HEK293T (cell line): ENCODE measurements at regions not wholly inside any gene's neighbourhood (a gene's known extent, or its start where the extent isn't known, plus 50 kb on each side); places are given as distances from the start of the nearest gene placed in this dataset.

Source experiments
- ARNT ChIP-seq: fragments of 450-650 bp; IDR thresholded peaks from 2 replicates; pipeline ENCODE4 v1.6.1; 2017; ENCODE audit warnings: mild to moderate bottlenecking
- BHLHE40 ChIP-seq: fragments of 450-650 bp; IDR thresholded peaks from 2 replicates; pipeline ENCODE4 v1.6.1; 2016; ENCODE audit warnings: mild to moderate bottlenecking, moderate library complexity, borderline replicate concordance
- ELF4 ChIP-seq: fragments of 450-650 bp; IDR thresholded peaks from 2 replicates; pipeline ENCODE4 v1.6.1; 2017; ENCODE audit warnings: antibody characterized with exemption
- FOXA1 ChIP-seq: fragments of 450-650 bp; IDR thresholded peaks from 2 replicates; pipeline ENCODE4 v1.6.1; 2016; ENCODE audit warnings: mild to moderate bottlenecking
- FOXK2 ChIP-seq: fragments of 450-650 bp; IDR thresholded peaks from 2 replicates; pipeline ENCODE4 v1.6.1; 2016; ENCODE audit warnings: mild to moderate bottlenecking
- FOXM1 ChIP-seq: fragments of 450-650 bp; IDR thresholded peaks from 2 replicates; pipeline ENCODE4 v1.6.1; 2017; ENCODE audit warnings: mild to moderate bottlenecking, borderline replicate concordance
- HDGF ChIP-seq: fragments of 450-650 bp; IDR thresholded peaks from 2 replicates; pipeline ENCODE4 v1.6.1; 2017; ENCODE audit warnings: antibody characterized with exemption, borderline replicate concordance
- LEF1 ChIP-seq: fragments of 450-650 bp; IDR thresholded peaks from 2 replicates; pipeline ENCODE4 v1.6.1; 2017; ENCODE audit warnings: mild to moderate bottlenecking, borderline replicate concordance
- NFRKB ChIP-seq: fragments of 450-650 bp; IDR thresholded peaks from 2 replicates; pipeline ENCODE4 v1.6.1; 2016; ENCODE audit warnings: mild to moderate bottlenecking, moderate library complexity
- SP1 ChIP-seq: fragments of 450-650 bp; IDR thresholded peaks from 2 replicates; pipeline ENCODE4 v1.6.1; 2017
- SUZ12 ChIP-seq: fragments of 450-650 bp; IDR thresholded peaks from 2 replicates; pipeline ENCODE4 v1.6.1; 2016; ENCODE audit warnings: mild to moderate bottlenecking
- TARDBP ChIP-seq: fragments of 450-650 bp; IDR thresholded peaks from 2 replicates; pipeline ENCODE4 v1.6.1; 2016
- ZNF384 ChIP-seq: fragments of 450-650 bp; IDR thresholded peaks from 2 replicates; pipeline ENCODE4 v1.6.1; 2016
- TF ChIP-seq, protein P1 (sequence below): fragments of 450-650 bp; IDR thresholded peaks from 2 replicates; pipeline ENCODE4 v1.6.1; 2016

DNA sequence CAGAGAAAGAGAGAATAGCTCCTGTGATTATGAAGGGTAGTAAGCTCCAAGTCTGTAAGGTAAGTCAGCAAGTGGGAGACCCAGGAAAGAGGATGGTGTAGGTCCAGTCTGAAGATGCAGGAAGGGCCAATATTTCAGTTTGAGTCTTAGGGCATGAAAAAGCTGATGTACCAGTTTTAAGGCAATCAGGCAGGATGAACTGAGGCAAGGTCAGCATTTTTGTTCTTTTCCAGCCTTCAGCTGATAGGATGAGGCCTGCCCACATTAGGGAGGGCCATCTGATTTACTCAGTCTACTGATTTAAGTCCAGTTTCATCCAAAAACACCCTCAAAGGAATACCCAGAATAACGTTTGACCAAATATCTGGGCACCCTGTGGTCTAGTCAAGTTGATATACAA is 347.3 kb downstream of the CMPK2 start:
- TF ChIP-seq SUZ12 (no peak), ELF4 (no peak), ARNT (no peak), HDGF (no peak), SP1 (no peak), FOXM1 (no peak), FOXK2 (no peak), ZNF384 (no peak), FOXA1 (no peak), NFRKB (no peak), LEF1 (no peak), TARDBP (no peak), BHLHE40 (no peak)
- TF ChIP-seq, protein P1, sequence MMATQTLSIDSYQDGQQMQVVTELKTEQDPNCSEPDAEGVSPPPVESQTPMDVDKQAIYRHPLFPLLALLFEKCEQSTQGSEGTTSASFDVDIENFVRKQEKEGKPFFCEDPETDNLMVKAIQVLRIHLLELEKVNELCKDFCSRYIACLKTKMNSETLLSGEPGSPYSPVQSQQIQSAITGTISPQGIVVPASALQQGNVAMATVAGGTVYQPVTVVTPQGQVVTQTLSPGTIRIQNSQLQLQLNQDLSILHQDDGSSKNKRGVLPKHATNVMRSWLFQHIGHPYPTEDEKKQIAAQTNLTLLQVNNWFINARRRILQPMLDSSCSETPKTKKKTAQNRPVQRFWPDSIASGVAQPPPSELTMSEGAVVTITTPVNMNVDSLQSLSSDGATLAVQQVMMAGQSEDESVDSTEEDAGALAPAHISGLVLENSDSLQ = no peak
